22Rv1 (cell line): ENCODE measurements at regions not wholly inside any gene's neighbourhood (a gene's known extent, or its start where the extent isn't known, plus 50 kb on each side); places are given as distances from the start of the nearest gene placed in this dataset.

Experiments used
- ZFX ChIP-seq: fragments of 450-650 bp; IDR thresholded peaks from 2 replicates; pipeline ENCODE4 v1.6.1; 2017; ENCODE audit warnings: antibody characterized with exemption, borderline replicate concordance
- TF ChIP-seq, protein P1 (sequence below): fragments of 450-650 bp; IDR thresholded peaks from 2 replicates; pipeline ENCODE4 v1.5.1; 2017; ENCODE audit warnings: mild to moderate bottlenecking

DNA sequence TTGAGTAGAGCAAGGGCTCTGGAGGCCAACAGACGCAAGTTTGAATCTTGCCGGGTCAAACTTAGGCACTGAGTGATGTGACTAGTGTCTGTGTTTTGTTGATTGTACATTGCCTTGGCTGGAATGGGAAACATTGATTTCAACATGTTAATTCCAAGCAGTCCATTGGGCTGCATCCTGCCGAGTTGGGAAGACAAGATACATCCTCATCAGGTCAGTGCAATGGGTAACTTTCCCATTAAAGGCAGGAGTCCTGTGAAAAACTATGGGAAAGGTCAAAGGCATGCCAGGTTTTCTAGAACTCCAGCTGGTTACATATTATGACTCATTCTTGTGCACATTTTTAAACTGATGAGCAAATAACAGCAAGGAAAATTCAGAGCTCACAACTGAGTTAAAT, 126.5 kb upstream of the ABCA1 start:
- TF ChIP-seq, protein P1, sequence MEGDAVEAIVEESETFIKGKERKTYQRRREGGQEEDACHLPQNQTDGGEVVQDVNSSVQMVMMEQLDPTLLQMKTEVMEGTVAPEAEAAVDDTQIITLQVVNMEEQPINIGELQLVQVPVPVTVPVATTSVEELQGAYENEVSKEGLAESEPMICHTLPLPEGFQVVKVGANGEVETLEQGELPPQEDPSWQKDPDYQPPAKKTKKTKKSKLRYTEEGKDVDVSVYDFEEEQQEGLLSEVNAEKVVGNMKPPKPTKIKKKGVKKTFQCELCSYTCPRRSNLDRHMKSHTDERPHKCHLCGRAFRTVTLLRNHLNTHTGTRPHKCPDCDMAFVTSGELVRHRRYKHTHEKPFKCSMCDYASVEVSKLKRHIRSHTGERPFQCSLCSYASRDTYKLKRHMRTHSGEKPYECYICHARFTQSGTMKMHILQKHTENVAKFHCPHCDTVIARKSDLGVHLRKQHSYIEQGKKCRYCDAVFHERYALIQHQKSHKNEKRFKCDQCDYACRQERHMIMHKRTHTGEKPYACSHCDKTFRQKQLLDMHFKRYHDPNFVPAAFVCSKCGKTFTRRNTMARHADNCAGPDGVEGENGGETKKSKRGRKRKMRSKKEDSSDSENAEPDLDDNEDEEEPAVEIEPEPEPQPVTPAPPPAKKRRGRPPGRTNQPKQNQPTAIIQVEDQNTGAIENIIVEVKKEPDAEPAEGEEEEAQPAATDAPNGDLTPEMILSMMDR, result no peak
- TF ChIP-seq ZFX, result no peak
